NCI-H69 (cell line): ENCODE measurements at regions not wholly inside any gene's neighbourhood (a gene's known extent, or its start where the extent isn't known, plus 50 kb on each side); places are given as distances from the start of the nearest gene placed in this dataset.

Source experiments
- DNase-seq: peaks from one replicate; lab custom pipeline; 2025; lab: John Stamatoyannopoulos, UW

- no peak for DNase-seq
Measured at GRCh38 chr5:178808886-178809285, 50.9 kb upstream of the ZNF354B start.

GRCh38 chr5:178801021-178801420 is 58.7 kb upstream of the ZNF354B start:
- DNase-seq: no peak

DNA sequence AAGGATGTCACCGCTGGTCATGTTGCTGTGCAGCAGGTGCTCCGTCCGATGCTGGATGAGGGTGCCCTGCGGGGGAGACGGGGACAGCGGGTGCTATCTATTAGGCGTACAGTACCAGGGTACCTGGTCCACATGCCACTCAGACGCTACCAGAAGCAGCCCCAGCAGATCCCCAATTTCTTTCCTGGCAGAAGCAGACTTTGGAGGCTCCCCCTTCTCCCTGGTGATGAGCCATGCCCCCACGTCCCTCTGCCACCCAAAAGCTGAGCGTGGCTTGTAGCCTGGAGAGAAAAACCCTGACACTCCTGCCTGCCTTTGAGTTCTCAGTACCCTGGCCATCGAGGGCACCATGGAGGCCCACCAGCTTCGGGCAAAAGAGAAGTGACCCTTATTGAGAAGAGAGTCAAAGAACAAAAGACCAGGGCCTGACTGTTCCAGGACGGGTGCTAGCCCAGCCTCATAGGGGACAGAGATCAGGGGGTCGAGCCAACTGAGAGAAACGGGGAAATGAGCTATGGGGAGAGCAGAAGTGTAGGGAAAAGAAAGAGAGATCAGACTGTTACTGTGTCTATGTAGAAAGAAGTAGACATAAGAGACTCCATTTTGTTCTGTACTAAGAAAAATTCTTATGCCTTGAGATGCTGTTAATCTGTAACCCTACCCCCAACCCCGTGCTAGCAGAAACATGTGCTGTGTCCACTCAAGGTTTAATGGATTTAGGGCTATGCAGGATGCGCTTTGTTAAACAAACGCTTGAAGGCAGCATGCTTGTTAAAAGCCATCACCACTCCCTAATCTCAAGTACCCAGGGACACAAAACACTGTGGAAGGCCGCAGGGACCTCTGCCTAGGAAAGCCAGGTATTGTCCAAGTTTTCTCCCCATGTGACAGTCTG is 62.0 kb upstream of the ZNF354B start:
- DNase-seq: no peak

- no peak for DNase-seq
Measured at GRCh38 chr5:178797101-178797521, 62.6 kb upstream of the ZNF354B start.

DNA sequence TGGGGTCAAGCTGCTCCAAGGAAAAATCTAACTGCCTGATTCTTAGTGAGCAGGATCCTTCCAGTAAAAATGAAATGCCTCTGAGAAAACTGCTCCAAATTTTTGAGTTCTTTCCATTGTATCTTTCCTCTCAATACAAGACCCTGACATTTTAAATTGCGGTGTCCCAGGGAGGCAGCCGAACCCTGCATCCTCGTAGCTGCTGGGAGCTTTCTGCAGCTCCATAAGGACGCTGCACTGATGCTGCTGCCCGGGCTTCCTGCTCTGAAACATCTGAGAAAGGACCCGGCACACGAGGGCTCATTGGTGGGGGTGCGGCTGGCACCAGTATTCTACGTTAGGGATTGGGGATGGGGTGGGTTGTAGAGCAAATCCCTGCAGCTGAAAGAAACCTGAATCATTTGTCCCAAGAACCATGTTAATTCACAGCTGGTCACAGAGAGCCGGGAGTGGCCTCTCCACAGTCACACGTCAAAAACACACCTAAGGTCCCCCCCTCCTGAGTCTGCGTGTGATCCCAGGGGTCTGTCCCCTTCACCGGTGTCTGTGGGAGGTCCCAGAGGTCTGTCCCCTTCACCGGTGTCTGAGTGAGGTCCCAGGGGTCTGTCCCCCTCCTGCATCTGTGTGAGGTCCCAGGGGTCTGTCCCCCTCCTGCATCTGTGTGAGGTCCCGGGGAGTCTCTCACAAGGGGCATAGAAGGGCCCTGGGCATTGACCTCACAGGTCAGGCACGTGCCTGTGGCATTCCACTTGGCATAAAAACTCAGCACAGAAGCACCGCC is 63.4 kb upstream of the ZNF354B start:
- no peak for DNase-seq

DNA sequence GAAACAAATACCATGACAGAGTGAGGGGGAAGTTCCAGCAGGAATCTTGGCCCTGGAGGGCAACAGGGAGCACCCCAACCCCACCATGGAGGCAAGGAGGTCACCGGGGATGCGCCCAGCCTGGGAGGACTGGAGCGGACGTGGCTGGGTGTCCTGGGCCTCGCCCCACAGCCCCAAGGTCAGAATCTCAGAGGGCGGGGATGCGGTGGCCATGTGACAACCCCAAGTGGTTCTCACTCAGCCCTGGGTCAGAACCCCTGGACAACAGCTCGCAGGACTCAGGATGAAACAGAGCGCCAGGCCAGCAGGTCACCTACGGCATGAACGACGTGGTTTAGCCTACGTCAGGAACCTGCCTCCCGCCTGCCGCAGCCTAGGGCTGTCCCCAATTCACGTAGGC is 64.0 kb upstream of the ZNF354A start:
- no peak for DNase-seq

GRCh38 chr5:178793696-178794095 is 63.2 kb upstream of the ZNF354A start:
- DNase-seq: no peak

DNA sequence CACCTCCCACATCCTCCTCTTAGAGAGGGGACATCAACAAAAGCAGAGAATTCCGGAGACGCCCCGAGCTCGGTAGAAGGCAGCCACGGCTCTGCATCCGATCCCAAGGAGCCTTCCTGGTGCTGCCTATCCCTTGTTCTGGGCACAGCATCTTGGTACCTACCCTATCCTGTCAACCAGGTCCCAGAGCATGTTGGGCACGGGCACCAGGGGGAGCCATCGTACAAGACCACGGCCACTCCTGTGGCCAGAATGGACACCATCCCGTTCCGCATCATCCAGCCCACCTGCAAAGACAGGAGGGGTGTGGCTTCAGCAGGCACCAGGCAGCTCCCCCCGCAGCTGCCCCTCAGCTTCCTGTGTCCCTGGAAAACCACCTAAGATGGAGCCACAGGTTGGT is 62.7 kb upstream of the ZNF354A start:
- peak; percentile 49 for DNase-seq

GRCh38 chr5:178791976-178792375 is 61.5 kb upstream of the ZNF354A start:
- no peak for DNase-seq

DNA sequence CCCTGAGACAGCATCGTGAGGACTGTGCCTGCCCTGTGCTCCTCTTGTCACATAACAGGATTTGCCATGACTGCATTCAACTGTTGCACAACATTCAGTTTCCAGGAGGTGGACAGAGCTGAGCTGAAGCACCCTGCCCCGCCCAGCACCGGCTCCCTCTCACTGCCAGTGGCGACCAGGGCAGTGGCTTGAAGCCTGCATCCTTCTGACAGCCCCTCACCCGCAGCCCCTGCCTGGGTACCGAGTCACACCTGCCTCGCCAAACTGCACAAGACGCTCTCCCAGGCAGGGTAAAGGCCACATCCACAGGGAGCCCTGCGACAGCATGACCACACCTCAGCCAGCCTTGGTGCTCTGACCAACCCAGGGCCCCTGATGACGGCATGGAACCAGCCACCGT is 59.9 kb upstream of the ZNF354A start:
- no peak for DNase-seq

DNA sequence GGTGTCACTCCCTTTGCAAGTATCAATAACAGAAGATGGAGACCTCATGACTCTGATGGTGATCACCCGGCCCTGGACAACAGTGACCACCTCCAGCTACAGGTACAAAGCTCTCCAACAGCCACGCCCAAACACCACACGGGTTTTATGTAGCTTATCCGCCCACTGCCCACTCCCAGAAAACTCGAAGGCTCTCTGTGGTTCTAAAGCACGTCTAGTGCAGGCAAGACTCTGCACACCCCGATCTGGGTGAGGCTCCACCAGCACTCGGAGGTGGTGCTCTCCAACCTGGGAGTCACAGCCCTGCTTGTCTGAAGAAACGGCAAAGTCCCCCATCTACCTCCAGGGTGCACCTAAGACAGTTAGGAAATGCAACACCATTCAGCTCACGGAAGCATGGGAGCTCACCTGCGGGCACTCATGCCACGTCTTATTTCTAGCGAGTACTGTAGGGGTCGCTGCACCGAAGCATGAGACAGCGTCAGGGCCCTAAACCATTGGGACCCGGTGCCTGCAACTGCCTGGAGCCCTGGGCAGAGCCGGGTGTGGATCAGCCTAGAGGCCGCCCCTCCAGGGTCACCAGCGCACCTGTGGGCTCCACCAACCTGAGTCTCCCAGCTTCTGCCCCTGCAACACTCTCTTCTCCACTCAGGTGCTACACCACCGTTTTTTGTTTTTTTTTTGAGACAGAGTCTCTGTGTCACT is 58.1 kb upstream of the ZNF354A start:
- no peak for DNase-seq

GRCh38 chr5:178787889-178788288 is 57.4 kb upstream of the ZNF354A start:
- DNase-seq: no peak

DNA sequence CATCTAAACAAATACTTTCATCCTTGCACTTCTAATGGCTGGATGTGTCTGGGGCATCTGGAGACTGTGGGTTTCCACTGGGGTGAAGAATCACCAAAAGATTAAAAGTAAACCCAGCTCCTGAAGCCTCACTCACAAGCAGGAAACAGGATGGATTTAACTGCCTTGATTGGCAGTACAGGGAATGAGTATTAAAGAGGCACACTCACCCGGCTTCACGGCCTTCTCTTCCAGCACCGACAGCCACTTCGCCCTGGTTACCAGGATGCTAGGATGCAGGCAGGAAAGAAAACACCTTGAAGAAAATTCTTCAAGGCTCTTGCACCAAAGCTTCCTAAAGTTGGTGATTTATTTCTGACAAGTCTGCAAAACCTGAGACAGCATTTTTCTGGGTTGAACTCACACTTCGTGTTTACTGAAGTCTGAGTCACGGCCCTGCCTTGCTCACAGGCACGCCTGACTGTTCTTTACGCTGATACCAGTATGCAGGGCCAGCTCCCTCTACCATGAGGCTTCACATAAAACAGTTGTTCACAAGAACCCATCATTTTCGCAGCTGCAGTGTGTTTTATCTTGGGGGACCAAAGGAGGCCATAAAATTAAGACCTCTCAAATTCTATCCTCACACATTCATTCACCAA is 56.5 kb upstream of the ZNF354A start:
- no peak for DNase-seq

DNA sequence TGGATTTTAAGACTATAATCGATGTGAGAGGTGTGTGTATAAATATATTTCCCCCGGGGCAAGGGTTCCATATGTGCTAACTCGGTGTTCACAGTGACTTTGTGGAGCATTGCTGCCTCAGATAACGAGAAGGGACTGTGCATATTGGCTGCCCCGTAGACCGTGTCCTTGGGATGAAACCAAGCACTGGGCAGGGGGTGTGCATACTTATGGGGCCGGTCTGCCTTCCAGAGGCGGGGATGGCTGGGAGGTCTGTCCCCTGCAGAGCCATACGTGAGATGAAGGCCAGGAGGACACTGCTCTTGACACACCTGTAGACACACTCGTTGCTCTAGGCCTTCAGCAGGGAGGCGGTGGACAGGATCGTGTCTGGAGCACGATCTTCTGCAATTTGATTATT is 56.0 kb upstream of the ZNF354A start:
- no peak for DNase-seq

DNA sequence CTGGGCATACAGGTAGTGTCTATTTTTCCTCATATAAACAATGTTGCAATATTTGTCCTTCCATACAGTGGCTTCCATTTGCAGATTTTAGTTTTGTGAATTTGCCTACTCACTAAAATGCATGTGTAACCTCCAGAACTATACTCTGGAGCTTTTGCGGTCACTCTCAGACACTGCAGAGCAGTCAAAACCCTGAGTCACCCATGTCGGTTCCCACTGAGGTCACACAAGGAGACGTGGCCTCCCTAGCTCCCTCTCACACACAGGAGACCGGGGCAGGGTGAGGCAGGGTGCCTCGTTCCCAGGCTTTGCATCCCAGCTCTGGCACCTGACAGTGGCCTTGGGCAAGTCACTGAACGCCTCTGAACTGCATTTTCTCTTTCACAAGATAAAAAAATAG is 55.5 kb upstream of the ZNF354A start:
- no peak for DNase-seq

DNA sequence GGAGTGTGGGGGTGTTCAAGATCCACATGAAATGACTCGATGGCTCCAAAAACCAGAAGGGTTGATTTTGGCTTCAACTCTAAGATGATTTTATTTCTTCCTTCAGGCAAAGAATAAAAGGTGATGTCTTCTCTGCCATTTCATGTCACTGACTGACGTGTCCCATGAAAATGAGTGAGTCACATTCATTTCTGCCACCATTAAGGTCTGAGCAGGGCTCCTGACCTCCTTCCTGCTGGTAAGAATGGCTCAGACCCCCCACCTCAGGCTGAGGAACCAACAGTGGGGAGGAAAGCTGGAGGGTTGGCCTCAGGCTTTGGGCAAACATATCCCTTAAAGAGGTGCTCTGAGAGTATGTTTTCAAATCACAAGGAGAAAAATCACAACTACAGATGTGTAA is 53.9 kb upstream of the ZNF354A start:
- no peak for DNase-seq

DNA sequence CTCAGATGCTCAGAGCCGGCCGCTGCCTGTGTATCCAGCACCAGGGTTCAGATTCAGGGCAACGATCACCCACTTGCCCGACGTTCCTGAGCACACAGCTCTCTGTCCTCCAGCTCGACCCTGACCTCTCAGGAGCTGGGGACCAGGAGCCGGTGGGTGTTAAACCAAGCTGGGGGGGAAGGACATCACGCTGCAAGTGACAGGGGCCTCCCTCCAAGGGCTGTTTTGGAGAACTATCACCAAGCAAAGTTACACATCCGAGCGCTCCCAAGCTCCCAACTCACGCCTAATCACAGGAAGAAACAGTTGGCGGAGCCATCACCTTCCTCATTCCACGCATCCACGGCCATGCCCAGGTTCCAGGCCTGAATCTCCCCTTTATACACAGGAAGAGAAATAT is 51.5 kb upstream of the ZNF354A start:
- DNase-seq: no peak

DNA sequence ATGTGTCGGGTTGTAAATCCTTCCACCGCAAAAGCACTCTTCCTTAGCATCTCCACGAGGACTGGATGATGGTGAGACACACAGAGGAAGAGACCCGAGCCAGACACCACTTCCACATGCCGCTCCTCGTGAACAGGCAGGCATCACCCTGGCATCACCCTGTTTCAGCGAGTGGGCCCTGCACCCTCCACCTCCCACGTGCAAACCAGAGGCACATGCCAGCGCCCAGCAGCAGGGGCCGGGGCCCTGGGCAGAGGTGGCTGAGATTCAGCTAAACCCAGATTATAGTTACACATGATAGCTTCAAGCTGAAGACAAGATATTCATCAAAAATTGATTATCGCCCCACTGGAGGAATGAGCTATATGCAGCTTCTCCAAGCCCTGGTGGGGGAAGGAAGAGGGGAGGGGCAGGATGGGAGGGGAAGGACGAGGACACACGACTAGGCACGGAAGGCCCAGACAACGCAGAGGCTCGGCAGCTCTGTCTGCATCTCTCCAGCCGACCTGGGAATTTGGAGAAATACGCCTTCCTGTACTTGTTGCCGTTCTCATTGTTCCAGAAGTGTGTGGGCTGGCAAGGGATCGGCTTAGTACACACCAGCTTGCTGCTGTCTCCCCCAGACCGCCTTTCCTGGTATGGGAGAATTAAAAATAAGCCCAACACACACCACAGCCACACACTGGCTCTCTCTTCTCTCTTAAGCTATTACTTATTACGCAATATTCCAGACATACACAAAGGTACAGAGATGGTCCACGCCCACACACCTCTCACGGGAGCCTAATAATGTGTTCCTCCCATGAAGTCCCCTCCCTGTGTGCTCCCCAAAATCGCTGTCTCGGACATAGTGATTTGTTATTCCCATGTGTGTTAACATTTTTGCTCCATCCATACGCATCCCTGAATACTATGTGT is 50.4 kb upstream of the ZNF354A start:
- DNase-seq: no peak
